ENCODE measurements at regions not wholly inside any gene's neighbourhood (a gene's known extent, or its start where the extent isn't known, plus 50 kb on each side); places are given as distances from the start of the nearest gene placed in this dataset.

DNA sequence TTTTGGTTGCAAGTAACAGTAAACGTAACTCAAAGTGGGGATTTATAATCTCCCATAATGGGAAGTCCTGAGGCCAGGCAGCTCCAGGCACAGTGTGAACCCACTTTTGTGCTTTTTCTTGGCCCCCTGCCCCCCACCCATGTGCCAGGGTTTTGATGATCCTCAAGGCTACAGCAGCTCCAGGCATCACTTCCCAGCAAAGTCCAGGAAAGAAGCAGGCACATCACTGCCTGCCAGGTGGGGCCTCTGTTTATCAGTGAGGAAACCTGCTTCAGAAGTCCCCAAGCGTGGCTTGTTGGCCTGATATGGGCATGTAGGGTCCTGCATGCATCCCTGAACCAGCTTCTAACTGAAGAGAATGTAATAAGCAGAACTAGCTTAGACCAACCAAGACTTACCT, 299.2 kb upstream of the SKOR2 start:
- TF ChIP-seq POLR2AphosphoS5 (IDR thresholded peaks at IDR 0.05; ENCODE audit: low read depth, low read length) = no peak
- TF ChIP-seq TAF1 (IDR thresholded peaks at IDR 0.05; ENCODE audit: borderline replicate concordance, insufficient read depth, low read length) = no peak

All from PFSK-1 (cell line).